BLaER1 treated with 17β-estradiol and CSF1 and Interleukin-3, amounts not matched to agents 10 nM and 100 nM (cell line): ENCODE measurements at regions not wholly inside any gene's neighbourhood (a gene's known extent, or its start where the extent isn't known, plus 50 kb on each side); places are given as distances from the start of the nearest gene placed in this dataset.
"Not testable (repeated sequence)": the region's sequence is repeated elsewhere in the genome, so short reads cannot be mapped to it uniquely, and the experiment has no call there.

ENCODE experiments used
- H3K27ac ChIP-seq, 11 experiments: shearing (Covaris generic); formaldehyde crosslinking; 2 replicates each; pipeline ENCODE4 v1.8.1; 2022
- H3K27me3 ChIP-seq, 11 experiments: shearing (Covaris generic); formaldehyde crosslinking; 2 replicates each; pipeline ENCODE4 v1.8.1; 2022
- H3K36me3 ChIP-seq, 11 experiments: shearing (Covaris generic); formaldehyde crosslinking; 2 replicates each; pipeline ENCODE4 v1.8.1; 2022
- H3K4me1 ChIP-seq, 10 experiments: shearing (Covaris generic); formaldehyde crosslinking; 2 replicates each; pipeline ENCODE4 v1.8.1; 2022
- H3K4me2 ChIP-seq, 11 experiments: shearing (Covaris generic); formaldehyde crosslinking; 2 replicates each; pipeline ENCODE4 v1.8.1; 2022
- H3K4me3 ChIP-seq, 10 experiments: shearing (Covaris generic); formaldehyde crosslinking; 2 replicates each; pipeline ENCODE4 v1.8.1; 2022
- H3K9ac ChIP-seq, 11 experiments: shearing (Covaris generic); formaldehyde crosslinking; 2 replicates each; pipeline ENCODE4 v1.8.1; 2022
- H3K9me3 ChIP-seq, 11 experiments: shearing (Covaris generic); formaldehyde crosslinking; replicated peaks in 1 of 11; 2 replicates each; pipeline ENCODE4 v1.8.1; 2022
- H4K20me1 ChIP-seq, 11 experiments: shearing (Covaris generic); formaldehyde crosslinking; 2 replicates each; pipeline ENCODE4 v1.8.1; 2022
- Cebpa-rat ChIP-seq, 11 experiments: shearing (Covaris generic); IDR thresholded peaks; 2 replicates each; pipeline ENCODE4 v1.8.1; 2022

DNA sequence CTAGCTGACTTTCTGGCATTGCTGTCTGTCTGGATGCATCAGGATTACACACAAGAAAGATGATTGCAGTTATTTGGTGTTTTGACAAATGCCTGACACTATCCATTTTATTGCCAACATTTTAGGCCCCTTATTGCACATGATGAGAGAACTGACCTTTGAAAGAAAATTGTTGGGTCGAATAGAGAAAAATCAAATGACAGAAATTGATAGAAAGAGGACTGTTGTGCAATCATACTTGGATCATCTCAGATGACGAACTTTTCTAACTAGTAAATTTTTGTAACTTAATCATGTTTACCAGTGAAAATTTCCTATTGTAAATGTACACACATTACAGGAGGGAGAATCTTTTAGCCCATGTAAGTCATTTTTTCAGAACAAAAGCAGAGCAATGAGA, 251.5 kb upstream of the USP15 start:
- no peaks in the 10 kb centered on the region for H3K36me3 ChIP-seq
- peaks cover 0 to 7% (median 0%) of the 10 kb centered on the region in 10 experiments; a peak in 5 of 20 replicates for H3K4me1 ChIP-seq
- H4K20me1 ChIP-seq, result no peaks in the 10 kb centered on the region
- H3K27ac ChIP-seq, result no peak overlapping the region
- TF ChIP-seq Cebpa-rat (IDR thresholded peaks at IDR 0.05), result 0 out of 22 replicates have a peak, but pooled peaks of 1 of the 11 experiments have one; percentile 41
- H3K4me3 ChIP-seq, result no peak overlapping the region
- no peak overlapping the region for H3K9ac ChIP-seq
- no peaks in the 10 kb centered on the region for H3K27me3 ChIP-seq
- H3K9me3 ChIP-seq, result peaks cover 3 to 12% (median 9%) of the 10 kb centered on the region in 11 experiments; a peak in 14 of 22 replicates
- H3K4me2 ChIP-seq, result no peak overlapping the region

DNA sequence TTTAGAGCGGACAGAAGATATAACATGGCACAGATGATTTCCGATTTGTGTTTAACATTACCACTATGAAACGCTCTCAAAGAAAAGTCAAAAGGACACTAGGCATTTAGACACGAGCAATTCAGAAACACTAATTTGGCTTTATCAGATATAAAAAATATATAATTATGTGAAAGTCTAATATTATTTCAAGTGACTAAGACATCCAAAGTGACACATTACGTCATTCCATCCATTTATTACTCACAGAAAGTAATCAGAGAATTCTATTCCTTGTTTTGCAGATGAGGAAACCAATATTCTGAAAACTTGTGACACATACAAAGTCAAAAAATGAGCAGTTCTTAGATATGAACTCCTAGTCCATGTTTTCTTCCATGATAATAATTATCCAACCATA, 250.8 kb upstream of the USP15 start:
- Histone ChIP-seq H3K9me3 (peaks cover 3 to 12% (median 9%) of the 10 kb centered on the region in 11 experiments; a peak in 14 of 22 replicates), H3K4me3 (no peak overlapping the region), H4K20me1 (no peaks in the 10 kb centered on the region), H3K27me3 (no peaks in the 10 kb centered on the region), H3K4me1 (peaks cover 0 to 2% (median 0%) of the 10 kb centered on the region in 10 experiments; a peak in 4 of 20 replicates), H3K9ac (no peak overlapping the region), H3K36me3 (no peaks in the 10 kb centered on the region), H3K4me2 (no peak overlapping the region), H3K27ac (no peak overlapping the region)
- no peak for TF ChIP-seq Cebpa-rat (IDR thresholded peaks at IDR 0.05)

DNA sequence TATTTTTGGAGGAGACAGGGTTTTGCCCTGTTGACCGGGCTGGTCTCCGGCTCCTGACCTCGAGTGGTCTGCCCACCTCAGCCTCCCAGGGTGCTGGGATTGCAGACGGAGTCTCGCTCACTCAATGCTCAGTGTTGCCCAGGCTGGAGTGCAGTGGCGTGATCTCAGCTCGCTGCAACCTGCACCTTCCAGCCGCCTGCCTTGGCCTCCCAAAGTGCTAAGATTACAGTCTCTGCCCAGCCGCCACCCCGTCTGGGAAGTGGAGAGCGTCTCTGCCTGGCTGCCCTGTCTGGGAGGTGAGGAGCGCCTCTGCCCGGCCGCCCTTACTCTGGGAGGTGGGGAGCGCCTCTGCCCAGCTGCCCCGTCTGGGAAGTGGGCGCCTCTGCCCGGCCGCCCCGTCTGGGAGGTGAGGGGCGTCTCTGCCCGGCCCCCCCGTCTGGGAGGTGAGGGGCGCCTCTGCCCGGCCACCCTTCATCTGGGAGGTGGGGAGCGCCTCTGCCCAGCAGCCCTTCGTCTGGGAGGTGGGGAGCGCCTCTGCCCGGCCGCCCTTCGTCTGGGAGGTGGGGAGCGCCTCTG, 249.8 kb upstream of the USP15 start:
- not testable (repeated sequence) for H3K36me3 ChIP-seq, H4K20me1 ChIP-seq, H3K4me3 ChIP-seq, H3K4me1 ChIP-seq, H3K9ac ChIP-seq, H3K27ac ChIP-seq, H3K27me3 ChIP-seq, H3K4me2 ChIP-seq
- H3K9me3 ChIP-seq, result peaks cover 3 to 12% (median 9%) of the 10 kb centered on the region in 11 experiments; a peak in 14 of 22 replicates

DNA sequence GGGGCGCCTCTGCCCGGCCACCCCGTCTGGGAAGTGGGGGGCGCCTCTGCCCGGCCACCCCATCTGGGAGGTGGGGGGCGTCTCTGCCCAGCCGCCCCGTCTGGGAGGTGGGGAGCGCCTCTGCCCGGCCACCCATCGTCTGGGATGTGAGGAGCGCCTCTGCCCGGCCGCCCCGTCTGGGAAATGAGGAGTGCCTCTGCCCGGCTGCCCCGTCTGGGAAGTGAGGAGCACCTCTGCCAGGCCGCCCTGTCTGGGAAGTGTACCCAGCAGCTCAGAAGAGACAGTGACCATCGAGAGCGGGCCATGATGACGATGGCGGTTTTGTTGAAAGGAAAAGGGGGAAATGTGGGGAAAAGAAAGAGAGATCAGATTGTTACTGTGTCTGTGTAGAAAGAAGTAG, 249.2 kb upstream of the USP15 start:
- not testable (repeated sequence) for H3K27me3 ChIP-seq, H3K4me1 ChIP-seq

DNA sequence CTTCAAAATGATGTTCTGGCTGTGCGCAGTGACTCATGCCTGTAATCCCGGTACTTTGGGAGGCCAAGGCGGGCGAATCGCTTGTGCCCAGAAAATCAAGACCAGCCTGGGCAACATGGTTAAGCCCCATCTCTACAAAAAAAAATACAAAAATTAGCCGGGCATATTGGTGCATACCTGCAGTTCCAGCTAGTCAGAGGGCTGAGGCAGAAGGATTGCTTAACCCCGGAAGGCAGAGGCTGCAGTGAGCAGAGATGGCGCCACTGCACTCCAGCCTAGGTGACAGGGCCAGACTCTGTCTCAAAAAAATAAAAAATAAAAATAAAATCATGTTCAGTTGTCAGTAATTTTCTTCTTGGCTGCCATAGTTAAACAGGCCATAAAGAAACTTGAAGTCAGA, 245.9 kb upstream of the USP15 start:
- Histone ChIP-seq H3K27ac (no peak overlapping the region), H4K20me1 (no peaks in the 10 kb centered on the region), H3K36me3 (no peaks in the 10 kb centered on the region), H3K4me2 (no peak overlapping the region), H3K9me3 (peaks cover 3 to 12% (median 9%) of the 10 kb centered on the region in 11 experiments; a peak in 14 of 22 replicates), H3K4me3 (no peak overlapping the region), H3K27me3 (no peaks in the 10 kb centered on the region), H3K9ac (no peak overlapping the region), H3K4me1 (no peaks in the 10 kb centered on the region)
- TF ChIP-seq Cebpa-rat (IDR thresholded peaks at IDR 0.05), result no peak

More for the DNA sequence above, 249.2 kb upstream of the USP15 start:
- not testable (repeated sequence) for H3K36me3 ChIP-seq, H4K20me1 ChIP-seq, H3K9ac ChIP-seq, H3K4me3 ChIP-seq, H3K27ac ChIP-seq, H3K4me2 ChIP-seq
- H3K9me3 ChIP-seq, result peaks cover 3 to 12% (median 9%) of the 10 kb centered on the region in 11 experiments; a peak in 14 of 22 replicates

DNA sequence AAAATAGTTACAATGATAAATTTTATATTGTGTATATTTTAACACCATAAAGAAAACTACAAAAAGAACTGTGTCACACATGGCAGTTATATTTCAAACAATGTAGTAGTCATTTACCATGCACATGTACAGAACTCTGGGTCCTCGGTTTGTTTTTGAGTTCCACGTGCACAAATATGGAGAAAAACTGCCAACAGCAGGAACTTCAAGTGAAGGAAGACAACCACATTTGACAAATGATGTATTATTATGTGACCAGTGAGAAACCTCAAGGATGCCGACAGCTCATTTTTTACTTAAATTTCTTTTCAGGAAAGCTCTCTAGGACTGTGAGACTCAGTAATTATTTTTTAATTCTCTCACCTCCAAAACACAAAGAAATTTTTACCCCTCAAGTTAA, 244.2 kb upstream of the USP15 start:
- Histone ChIP-seq H3K9ac (no peak overlapping the region), H4K20me1 (no peaks in the 10 kb centered on the region), H3K27ac (no peak overlapping the region), H3K36me3 (no peaks in the 10 kb centered on the region), H3K4me3 (no peak overlapping the region), H3K4me2 (no peak overlapping the region), H3K27me3 (no peaks in the 10 kb centered on the region), H3K9me3 (peaks cover 0 to 2% (median 1%) of the 10 kb centered on the region in 11 experiments; a peak in 12 of 22 replicates), H3K4me1 (no peaks in the 10 kb centered on the region)
- no peak for TF ChIP-seq Cebpa-rat (IDR thresholded peaks at IDR 0.05)

DNA sequence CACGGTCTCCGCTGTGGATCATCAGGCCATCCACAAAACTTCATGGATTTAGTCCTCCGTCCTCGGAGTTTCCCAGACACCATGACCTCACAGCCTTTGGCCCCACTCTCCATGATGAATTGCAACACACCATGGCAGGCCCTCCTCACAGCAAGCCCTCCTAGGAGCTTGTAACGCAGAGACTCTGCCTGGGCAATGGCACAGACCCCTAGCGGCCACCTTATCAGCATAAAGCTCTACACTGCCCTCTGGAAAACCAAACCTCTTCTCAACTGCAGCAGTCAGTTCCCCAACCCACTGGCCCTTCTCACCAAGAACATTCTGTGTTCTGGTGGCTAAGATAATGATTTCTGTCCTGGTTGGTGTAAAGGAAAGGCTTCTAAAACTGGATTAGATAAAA, 238.4 kb upstream of the USP15 start:
- Histone ChIP-seq H4K20me1 (no peaks in the 10 kb centered on the region), H3K27me3 (no peaks in the 10 kb centered on the region), H3K4me2 (no peak overlapping the region), H3K36me3 (no peaks in the 10 kb centered on the region), H3K9me3 (no peaks in the 10 kb centered on the region), H3K9ac (no peak overlapping the region), H3K4me3 (no peak overlapping the region), H3K4me1 (no peaks in the 10 kb centered on the region), H3K27ac (no peak overlapping the region)
- TF ChIP-seq Cebpa-rat (IDR thresholded peaks at IDR 0.05), result no peak

DNA sequence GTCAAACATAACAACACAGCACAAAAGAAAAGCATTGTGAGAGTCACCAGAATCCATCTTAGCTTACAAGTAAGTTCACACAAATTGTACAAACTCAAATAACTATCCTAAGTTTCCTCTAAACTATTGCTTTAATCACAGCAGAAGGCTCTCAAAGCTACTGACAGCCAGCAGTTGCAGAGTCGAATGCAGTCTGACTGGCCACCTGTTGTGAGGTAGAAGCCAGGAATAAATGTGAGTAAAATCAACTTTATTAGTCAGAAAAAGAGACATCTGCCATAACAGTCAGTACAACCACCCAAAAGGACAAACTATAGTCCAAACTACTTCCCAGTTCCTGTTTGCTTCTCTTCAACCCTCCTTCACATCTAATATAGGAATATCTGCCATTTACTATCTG, 231.7 kb upstream of the USP15 start:
- H3K4me3 ChIP-seq, result no peak overlapping the region
- TF ChIP-seq Cebpa-rat (IDR thresholded peaks at IDR 0.05), result no peak

DNA sequence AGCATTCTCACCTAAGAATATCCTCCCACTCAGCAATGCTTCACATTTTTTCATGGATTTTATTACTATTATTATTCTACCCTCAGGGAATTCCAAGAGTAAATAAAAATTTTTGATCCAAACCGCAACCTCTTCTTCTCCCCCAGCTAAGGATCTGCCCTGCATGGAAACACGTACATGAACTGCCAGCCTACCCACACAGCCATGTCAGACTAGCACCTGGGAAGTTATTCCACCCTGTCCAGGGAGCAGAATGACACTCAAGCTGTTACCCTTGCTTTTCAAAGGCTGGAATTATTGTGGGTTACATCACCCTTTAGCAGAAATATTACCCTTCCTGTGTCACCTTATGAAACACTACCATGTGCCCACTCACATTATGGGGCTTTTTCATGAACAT, 227.3 kb upstream of the USP15 start:
- H3K4me1 ChIP-seq, result no peaks in the 10 kb centered on the region
- H3K36me3 ChIP-seq, result no peaks in the 10 kb centered on the region
- H4K20me1 ChIP-seq, result no peaks in the 10 kb centered on the region
- H3K4me3 ChIP-seq, result no peak overlapping the region
- no peak overlapping the region for H3K4me2 ChIP-seq
- no peaks in the 10 kb centered on the region for H3K9me3 ChIP-seq
- no peak for TF ChIP-seq Cebpa-rat (IDR thresholded peaks at IDR 0.05)
- no peak overlapping the region for H3K9ac ChIP-seq
- H3K27ac ChIP-seq, result no peak overlapping the region
- no peaks in the 10 kb centered on the region for H3K27me3 ChIP-seq

More for the DNA sequence above, 231.7 kb upstream of the USP15 start:
- no peaks in the 10 kb centered on the region for H3K36me3 ChIP-seq
- H3K9me3 ChIP-seq, result no peaks in the 10 kb centered on the region
- no peak overlapping the region for H3K27ac ChIP-seq
- no peak overlapping the region for H3K4me2 ChIP-seq
- no peaks in the 10 kb centered on the region for H3K4me1 ChIP-seq
- H4K20me1 ChIP-seq, result no peaks in the 10 kb centered on the region
- H3K27me3 ChIP-seq, result no peaks in the 10 kb centered on the region
- no peak overlapping the region for H3K9ac ChIP-seq

DNA sequence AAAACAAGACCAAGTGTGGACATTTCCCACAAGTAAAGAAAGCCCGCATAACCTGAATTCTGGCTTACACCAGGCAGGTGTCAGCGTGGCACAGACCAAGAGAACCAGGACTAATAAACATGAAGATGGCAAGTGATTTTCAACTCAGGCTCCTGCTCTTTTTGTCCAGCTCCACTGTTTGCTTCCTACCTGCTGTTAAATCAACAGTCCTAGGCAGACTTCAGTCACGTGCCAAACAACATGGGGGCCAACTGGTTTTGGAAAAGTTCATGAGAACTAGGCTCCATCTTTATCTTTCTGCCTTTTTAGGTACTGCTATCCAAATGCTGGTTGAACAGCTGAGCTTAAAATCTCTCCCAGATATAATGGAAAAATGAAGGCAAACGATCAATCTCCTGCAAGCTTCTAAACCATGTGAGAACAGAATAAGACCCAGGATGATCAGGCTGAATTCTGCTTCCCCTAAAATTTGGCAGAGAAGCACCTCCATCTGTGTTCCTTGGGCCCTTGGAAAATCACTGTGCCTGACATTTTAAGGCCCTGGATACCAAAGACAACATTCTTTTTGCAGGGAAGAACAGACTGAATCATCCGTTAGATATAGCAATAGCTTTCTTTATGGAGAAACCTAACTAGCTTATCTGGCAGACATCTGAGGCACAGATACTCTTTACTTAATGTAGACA, 215.6 kb upstream of the USP15 start:
- Histone ChIP-seq H3K27me3 (no peaks in the 10 kb centered on the region), H3K27ac (no peak overlapping the region), H4K20me1 (no peaks in the 10 kb centered on the region), H3K36me3 (no peaks in the 10 kb centered on the region), H3K4me1 (no peaks in the 10 kb centered on the region), H3K9me3 (peaks cover 0 to 8% (median 0%) of the 10 kb centered on the region in 11 experiments; a peak in 2 of 22 replicates), H3K4me2 (no peak overlapping the region), H3K4me3 (no peak overlapping the region), H3K9ac (no peak overlapping the region)
- TF ChIP-seq Cebpa-rat (IDR thresholded peaks at IDR 0.05), result no peak
